ENCODE measurements at regions not wholly inside any gene's neighbourhood (a gene's known extent, or its start where the extent isn't known, plus 50 kb on each side); places are given as distances from the start of the nearest gene placed in this dataset.

GRCh38 chr15:95558131-95558530 lies 772.4 kb upstream of the NR2F2 start:
- no peaks in the 10 kb centered on the region for H3K79me1 ChIP-seq (ENCODE audit: low read depth, low read length)
- H3K23ac ChIP-seq (ENCODE audit: insufficient read length), result no peak overlapping the region
- no peak overlapping the region for H2BK5ac ChIP-seq (ENCODE audit: low read depth, low read length)
- H4K5ac ChIP-seq (ENCODE audit: insufficient read length, low read depth, low read length), result no peak overlapping the region
- TF ChIP-seq SUZ12 (IDR thresholded peaks at IDR 0.05; ENCODE audit: low read length) (no peak), GTF2F1 (IDR thresholded peaks at IDR 0.05; ENCODE audit: borderline replicate concordance, low read depth, low read length) (no peak), SP2 (IDR thresholded peaks at IDR 0.05; ENCODE audit: low read length) (no peak), POLR2AphosphoS5 (IDR thresholded peaks at IDR 0.05; ENCODE audit: low read depth, low read length) (no peak), ATF2 (IDR thresholded peaks at IDR 0.05; ENCODE audit: low read length) (no peak), USF2 (IDR thresholded peaks at IDR 0.05; ENCODE audit: low read length) (no peak), BCL11A (IDR thresholded peaks at IDR 0.05; ENCODE audit: low read depth in 2 of 2, low read length in 2 of 2) (no peak)
- no peak overlapping the region for H3K4ac ChIP-seq (replicated peaks; ENCODE audit: insufficient read length, low read depth, low read length)
- H4K91ac ChIP-seq (replicated peaks; ENCODE audit: insufficient read length, low read length), result no peak overlapping the region
- ChIA-PET CTCF (ENCODE audit: partially characterized antibody) (no interaction called here), POLR2A (ENCODE audit: partially characterized antibody) (no interaction called here)
- no peak overlapping the region for H3K56ac ChIP-seq (replicated peaks; ENCODE audit: insufficient read length, low read depth, low read length)
- H3K4me2 ChIP-seq (ENCODE audit: insufficient read depth in 1 of 2, low read depth in 2 of 2, low read length in 2 of 2), result no peak overlapping the region
- DNase-seq (ENCODE audit: low read depth in 1 of 2, low spot score in 2 of 2) (no peak), FAIRE-seq (no peak)
- no peak overlapping the region for H2BK15ac ChIP-seq (ENCODE audit: low read length)
- no peak overlapping the region for H4K8ac ChIP-seq (ENCODE audit: extremely low read depth, insufficient read depth, low read length)
- no peak overlapping the region for H3K4me3 ChIP-seq (ENCODE audit: extremely low read depth in 1 of 4, insufficient read depth in 2 of 4, low read depth in 3 of 4, low read length in 4 of 4)
- WGBS, 2 experiments (ENCODE audit: extremely low coverage in 1 of 2, insufficient coverage in 1 of 2, insufficient read length in 1 of 2, insufficient replicate concordance in 2 of 2, low coverage in 1 of 2, low lambda C conversion rate in 2 of 2, missing lambda C conversion rate in 1 of 2), result 98% methylated on average over 2 of the region's 2 CpGs; no CpG with 5 or more reads in 1 of the 2 experiments
- H3K79me2 ChIP-seq (ENCODE audit: control insufficient read depth in 1 of 2, insufficient read depth in 2 of 2, low read length in 2 of 2), result no peaks in the 10 kb centered on the region
- peaks cover 0 to 8% (median 0%) of the 10 kb centered on the region in 4 experiments; a peak in 1 of 7 replicates for H3K4me1 ChIP-seq (replicated peaks in 1 of 4; ENCODE audit: control insufficient read depth in 3 of 4, insufficient read depth in 4 of 4, low read length in 3 of 4)
- no peak overlapping the region for H2BK20ac ChIP-seq (ENCODE audit: low read length)
- no peak overlapping the region for H3K9ac ChIP-seq (replicated peaks in 1 of 4; ENCODE audit: extremely low read depth in 1 of 4, low read depth in 3 of 4, low read length in 3 of 4)
- H3K18ac ChIP-seq (ENCODE audit: extremely low read depth, low read length), result no peak overlapping the region
- H2AFZ ChIP-seq (ENCODE audit: low read length), result no peak overlapping the region
- no peaks in the 10 kb centered on the region for H3K9me3 ChIP-seq (ENCODE audit: insufficient read depth in 2 of 2, low read depth in 1 of 2, low read length in 1 of 2)
- no peak overlapping the region for H3K27ac ChIP-seq (ENCODE audit: low read depth, low read length)
- no peak overlapping the region for H2BK12ac ChIP-seq (ENCODE audit: low read depth, low read length)
- no peak overlapping the region for H2AK5ac ChIP-seq (ENCODE audit: low read depth, low read length)
- peaks cover 3% of the 10 kb centered on the region; the same call in 1 of the 2 replicates for H3K23me2 ChIP-seq (ENCODE audit: low read depth, low read length)
- no peaks in the 10 kb centered on the region for H4K20me1 ChIP-seq (replicated peaks in 1 of 2; ENCODE audit: control insufficient read depth in 1 of 2, insufficient read depth in 2 of 2, low read length in 2 of 2)
- no peaks in the 10 kb centered on the region for H3K36me3 ChIP-seq (ENCODE audit: control insufficient read depth in 2 of 4, insufficient read depth in 4 of 4, low read length in 3 of 4)
- H3K14ac ChIP-seq (ENCODE audit: insufficient read length), result no peak overlapping the region
- H2BK120ac ChIP-seq (replicated peaks; ENCODE audit: low read depth, low read length), result no peak overlapping the region
- H3K27me3 ChIP-seq (replicated peaks in 1 of 4; ENCODE audit: control insufficient read depth in 3 of 4, extremely low read depth in 1 of 4, insufficient read depth in 3 of 4, low read length in 3 of 4), result no peaks in the 10 kb centered on the region

Measured in H1 (cell line).